A549 (cell line): ENCODE measurements at regions not wholly inside any gene's neighbourhood (a gene's known extent, or its start where the extent isn't known, plus 50 kb on each side); places are given as distances from the start of the nearest gene placed in this dataset.

ENCODE experiments used
- ATAC-seq, 2 experiments: fragments of 200-7000 bp in 1 of 2; fragments of >200 bp in 1 of 2; cut with Nextera tagmentation in 1 of 2; cut with Tn5 transposase in 1 of 2; 3 replicates each; pipeline versions ENCODE4 v1.8.0 to v1.9.1; 2018 to 2020; ENCODE audit warnings: mild to moderate bottlenecking in 1 of 2, moderate library complexity in 1 of 2
- CTCF ChIA-PET: fragments of 300-600 bp; sonication (Branson Sonifier 250); formaldehyde crosslinking; extraction: SDS; loops from one replicate; lab custom pipeline; 2021; ENCODE audit warnings: antibody characterized with exemption, inconsistent platforms; lab: Yijun Ruan, JAX
- POLR2A ChIA-PET: fragments of 350-600 bp; formaldehyde crosslinking; extraction: SDS; loops from one replicate; lab custom pipeline; 2021; ENCODE audit warnings: antibody characterized with exemption, inconsistent platforms; lab: Yijun Ruan, JAX
- DNase-seq, 2 experiments: peaks; one replicate each; pipeline versions ENCODE4 v3.0.0 to v3.0.0-alpha.2; 2011 to 2016; ENCODE audit warnings: low read depth in 1 of 2, low spot score in 1 of 2
- FAIRE-seq: peaks from 2 replicates; lab custom pipeline; 2011; peaks lifted over from hg19 to GRCh38; lab: Jason Lieb, UNC
- H3K27ac ChIP-seq, 2 experiments: fragments of >200 bp; sonication (Bioruptor Twin); formaldehyde crosslinking; 3 replicates each; pipeline ENCODE4 v1.5.1; 2016 to 2017
- H3K4me1 ChIP-seq: fragments of >200 bp; sonication (Bioruptor Twin); formaldehyde crosslinking; 3 replicates; pipeline ENCODE4 v1.6.1; 2016
- H3K4me2 ChIP-seq: fragments of >200 bp; sonication (Bioruptor Twin); formaldehyde crosslinking; 3 replicates; pipeline ENCODE4 v1.6.1; 2016
- H3K4me3 ChIP-seq: fragments of >200 bp; sonication (Bioruptor Twin); formaldehyde crosslinking; 3 replicates; pipeline ENCODE4 v1.5.1; 2016
- H3K9me3 ChIP-seq: fragments of >200 bp; sonication (Bioruptor Twin); formaldehyde crosslinking; 3 replicates; pipeline ENCODE4 v1.6.1; 2016
- BHLHE40 ChIP-seq: IDR thresholded peaks from 2 replicates; pipeline ENCODE4 v1.6.1; 2012; ENCODE audit warnings: low read depth, low read length, inconsistent platforms
- CEBPB ChIP-seq, 2 experiments: fragments of >200 bp in 1 of 2; sonication (Bioruptor Twin) in 1 of 2; formaldehyde crosslinking in 1 of 2; IDR thresholded peaks; 2 replicates each; pipeline ENCODE4 v1.6.1; 2012 to 2016
- CHD4 ChIP-seq: fragments of 200-600 bp; sonication (generic); IDR thresholded peaks from 2 replicates; pipeline ENCODE4 v1.6.1; 2016; ENCODE audit warnings: antibody characterized with exemption, mild to moderate bottlenecking, borderline replicate concordance
- EHF ChIP-seq: fragments of 250-450 bp; sonication (Bioruptor Pico); IDR thresholded peaks from 2 replicates; pipeline ENCODE4 v1.5.0; 2020; ENCODE audit warnings: mild to moderate bottlenecking
- ESRRA ChIP-seq: fragments of 150-350 bp; IDR thresholded peaks from 2 replicates; pipeline ENCODE4 v1.6.1; 2014; ENCODE audit warnings: mild to moderate bottlenecking, low read length, borderline replicate concordance
- FOSB ChIP-seq: fragments of 250-450 bp; sonication (Bioruptor Pico); IDR thresholded peaks from 2 replicates; pipeline ENCODE4 v1.5.0; 2020; ENCODE audit warnings: mild to moderate bottlenecking, moderate library complexity
- HOXA7 ChIP-seq: fragments of 250-450 bp; sonication (Bioruptor Pico); IDR thresholded peaks from 2 replicates; pipeline ENCODE4 v1.5.0; 2020; ENCODE audit warnings: mild to moderate bottlenecking, moderate library complexity
- HOXB13 ChIP-seq: fragments of 250-450 bp; sonication (Bioruptor Pico); IDR thresholded peaks from 2 replicates; pipeline ENCODE4 v1.5.0; 2020; ENCODE audit warnings: low read depth, mild to moderate bottlenecking, moderate library complexity
- JUN ChIP-seq, 2 experiments: fragments of >200 bp; sonication (Bioruptor Twin); formaldehyde crosslinking; IDR thresholded peaks; 2 replicates in 1 of 2; 3 replicates in 1 of 2; pipeline ENCODE4 v1.6.1; 2016 to 2017
- JUNB ChIP-seq: fragments of >200 bp; sonication (Bioruptor Twin); formaldehyde crosslinking; IDR thresholded peaks from 2 replicates; pipeline ENCODE4 v1.6.1; 2016
- KDM1A ChIP-seq: fragments of 200-600 bp; sonication (generic); IDR thresholded peaks from 2 replicates; pipeline ENCODE4 v1.6.1; 2016; ENCODE audit warnings: low read depth, mild to moderate bottlenecking
- KDM5A ChIP-seq: fragments of 200-600 bp; sonication (generic); IDR thresholded peaks from 2 replicates; pipeline ENCODE4 v1.6.1; 2016; ENCODE audit warnings: antibody characterized with exemption, mild to moderate bottlenecking
- MAFK ChIP-seq: fragments of 450-650 bp; IDR thresholded peaks from 2 replicates; pipeline ENCODE4 v1.6.1; 2014; ENCODE audit not compliant: partially characterized antibody
- MYC ChIP-seq: IDR thresholded peaks from 2 replicates; pipeline ENCODE4 v1.6.1; 2012; ENCODE audit warnings: mild to moderate bottlenecking, inconsistent platforms, low read length, improper control_type of control experiment, borderline replicate concordance
- NFE2L2 ChIP-seq: fragments of 150-350 bp; conservative IDR thresholded peaks from 2 replicates; pipeline ENCODE4 v1.6.1; 2014; ENCODE audit warnings: low read length
- POLR2AphosphoS2 ChIP-seq: conservative IDR thresholded peaks from 2 replicates; pipeline ENCODE4 v1.6.1; 2012; ENCODE audit warnings: low read length, improper control_type of control experiment, inconsistent platforms
- RARB ChIP-seq: fragments of 250-450 bp; sonication (Bioruptor Pico); IDR thresholded peaks from 2 replicates; pipeline ENCODE4 v1.8.0; 2021; ENCODE audit warnings: mild to moderate bottlenecking, moderate library complexity
- RCOR1 ChIP-seq: fragments of 150-350 bp; IDR thresholded peaks from 2 replicates; pipeline ENCODE4 v1.6.1; 2014; ENCODE audit warnings: antibody characterized with exemption, low read length, low read depth
- RFX5 ChIP-seq: fragments of 450-650 bp; IDR thresholded peaks from 2 replicates; pipeline ENCODE4 v1.7.1; 2014; ENCODE audit warnings: antibody characterized with exemption, mild to moderate bottlenecking, moderate library complexity
- SMC3 ChIP-seq: fragments of >200 bp; sonication (Bioruptor Twin); formaldehyde crosslinking; IDR thresholded peaks from 3 replicates; pipeline ENCODE4 v1.6.1; 2018; ENCODE audit warnings: inconsistent platforms
- TFCP2L1 ChIP-seq: fragments of 250-450 bp; sonication (Bioruptor Pico); IDR thresholded peaks from 2 replicates; pipeline ENCODE4 v1.5.0; 2021; ENCODE audit warnings: mild to moderate bottlenecking
- TP53 ChIP-seq: fragments of 250-450 bp; sonication (Bioruptor Pico); IDR thresholded peaks from 2 replicates; pipeline ENCODE4 v1.5.0; 2021; ENCODE audit warnings: mild to moderate bottlenecking, moderate library complexity
- ZFP36 ChIP-seq: fragments of 450-650 bp; IDR thresholded peaks from 2 replicates; pipeline ENCODE4 v1.6.1; 2014; ENCODE audit warnings: borderline replicate concordance; ENCODE audit not compliant: partially characterized antibody
- ZNF302 ChIP-seq: fragments of 250-450 bp; sonication (Bioruptor Pico); IDR thresholded peaks from 2 replicates; pipeline ENCODE4 v1.9.0; 2021; ENCODE audit warnings: inconsistent platforms, mild to moderate bottlenecking, moderate library complexity
- ZSCAN20 ChIP-seq: fragments of 250-450 bp; sonication (Bioruptor Pico); IDR thresholded peaks from 2 replicates; pipeline ENCODE4 v1.8.0; 2022; ENCODE audit warnings: mild to moderate bottlenecking, moderate library complexity
- WGBS: methylation state at CpG from one replicate; pipeline ENCODE4 v1.1.6; 2017; ENCODE audit errors: missing lambda C conversion rate; 5-methylcytosine and 5-hydroxymethylcytosine counted together
- TF ChIP-seq, protein P1 (sequence below): IDR thresholded peaks from 2 replicates; pipeline ENCODE4 v1.6.1; 2012
- TF ChIP-seq, protein P2 (sequence below): fragments of >200 bp; sonication (Bioruptor Twin); formaldehyde crosslinking; IDR thresholded peaks from 3 replicates; pipeline ENCODE4 v1.5.1; 2016
- TF ChIP-seq, protein P3 (sequence below): fragments of 250-450 bp; sonication (Bioruptor Pico); IDR thresholded peaks from 2 replicates; pipeline ENCODE4 v1.5.0; 2021; ENCODE audit warnings: mild to moderate bottlenecking, moderate library complexity, borderline replicate concordance

DNA sequence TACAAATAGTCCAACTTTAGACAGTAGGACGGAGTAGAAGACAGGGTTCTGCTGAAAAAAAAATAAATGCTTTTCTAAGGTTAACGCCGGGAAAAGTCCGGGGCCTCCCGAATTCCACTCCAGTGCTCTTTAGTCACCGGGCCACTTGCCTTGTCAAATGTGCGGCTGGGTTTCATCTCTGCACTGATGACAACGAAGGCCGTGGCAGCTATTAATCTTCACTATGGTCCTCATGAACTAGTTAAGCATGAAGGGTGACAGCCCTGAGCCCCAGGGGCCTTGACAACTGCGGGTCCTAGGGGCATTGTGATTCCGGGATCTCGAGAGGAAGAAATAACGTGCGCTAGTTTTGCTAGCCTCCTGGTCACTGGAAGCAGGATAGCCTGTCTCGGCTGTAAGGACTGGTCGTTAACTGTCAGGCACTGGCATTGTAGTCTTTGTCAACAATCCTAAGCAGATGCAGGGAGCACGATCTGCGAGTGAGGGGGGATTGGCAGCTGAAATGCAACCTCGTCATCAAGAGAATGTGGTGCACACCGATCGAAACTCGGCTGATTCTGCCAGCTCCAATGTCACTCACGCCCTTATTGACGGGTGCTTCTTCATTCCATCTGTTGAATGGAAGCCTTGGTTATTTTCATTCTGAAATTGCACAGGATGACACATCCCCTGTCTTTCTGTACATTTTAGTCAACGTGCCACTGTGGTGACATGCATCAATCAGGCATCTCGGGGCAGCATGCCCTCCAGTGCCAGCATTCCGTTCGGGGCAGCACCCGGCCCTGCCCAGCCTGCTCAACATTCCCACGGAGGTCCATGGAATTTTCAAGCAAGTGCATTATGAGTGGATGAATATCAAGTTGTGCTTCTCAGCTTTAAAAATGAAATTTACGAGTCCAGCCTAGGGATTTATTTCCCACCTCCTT is 51.6 kb upstream of the MGMT start:
- no peak for DNase-seq
- no peak overlapping the region for H3K27ac ChIP-seq
- H3K4me2 ChIP-seq = no peak overlapping the region
- no peak for FAIRE-seq
- WGBS = 28% methylated on average over 28 of the region's 31 CpGs
- no peaks in the 10 kb centered on the region; the same call in 2 of the 3 replicates for H3K9me3 ChIP-seq
- H3K4me1 ChIP-seq = no peaks in the 10 kb centered on the region
- POLR2A ChIA-PET = no interaction called here
- CTCF ChIA-PET = interaction anchor here (1.1 kb wide), 1 partner anchor 29 kb away, joined by 3 read pairs; no protein-coding TSS in a partner anchor
- no peak for ATAC-seq
- no peak overlapping the region for H3K4me3 ChIP-seq
- TF ChIP-seq MYC (no peak), BHLHE40 (no peak), ESRRA (no peak), JUNB (no peak), EHF (CRISPR knock-in tag) (no peak), KDM5A (no peak), TFCP2L1 (no peak), TP53 (CRISPR knock-in tag) (no peak), JUN (IDR thresholded peaks at IDR 0.05) (no peak), MAFK (no peak), HOXB13 (no peak)
- TF ChIP-seq, protein P1, sequence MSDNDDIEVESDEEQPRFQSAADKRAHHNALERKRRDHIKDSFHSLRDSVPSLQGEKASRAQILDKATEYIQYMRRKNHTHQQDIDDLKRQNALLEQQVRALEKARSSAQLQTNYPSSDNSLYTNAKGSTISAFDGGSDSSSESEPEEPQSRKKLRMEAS = no peak

DNA sequence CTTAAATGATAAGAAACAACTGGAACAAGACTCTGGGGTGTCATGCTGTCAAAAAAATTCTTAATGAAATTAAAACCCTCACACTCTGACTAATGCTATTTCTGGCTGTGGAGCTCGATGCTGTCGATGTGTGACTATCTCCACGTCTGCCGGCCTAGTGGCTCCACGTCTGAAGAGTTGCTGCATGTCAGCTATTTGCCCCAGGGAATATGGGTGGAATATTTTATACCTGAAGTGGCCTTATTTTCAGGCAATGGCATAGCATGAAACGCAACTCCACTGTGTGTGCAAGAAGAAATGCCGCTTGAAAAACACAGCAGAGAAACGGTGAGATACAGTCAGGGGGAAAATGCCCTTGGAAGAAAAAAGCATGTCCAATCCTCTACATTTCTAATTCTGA is 50.9 kb upstream of the MGMT start:
- H3K27ac ChIP-seq = no peak overlapping the region
- 36% methylated on average over 8 of the region's 8 CpGs for WGBS
- no peaks in the 10 kb centered on the region; the same call in 2 of the 3 replicates for H3K9me3 ChIP-seq
- no peaks in the 10 kb centered on the region for H3K4me1 ChIP-seq
- FAIRE-seq (no peak), ATAC-seq (no peak), DNase-seq (no peak)
- CTCF ChIA-PET = interaction anchor here (1.1 kb wide), 1 partner anchor 28 kb away, joined by 3 read pairs; no protein-coding TSS in a partner anchor
- H3K4me2 ChIP-seq = no peak overlapping the region
- no peak overlapping the region for H3K4me3 ChIP-seq
- TF ChIP-seq ZSCAN20 (CRISPR knock-in tag) (no peak), POLR2AphosphoS2 (no peak), RARB (no peak), CEBPB (IDR thresholded peaks at IDR 0.05) (no peak), BHLHE40 (no peak), ZFP36 (no peak), CHD4 (no peak), TFCP2L1 (no peak), FOSB (CRISPR knock-in tag) (no peak), NFE2L2 (no peak), ZNF302 (CRISPR knock-in tag) (no peak), HOXA7 (CRISPR knock-in tag) (no peak), KDM1A (no peak), TP53 (CRISPR knock-in tag) (no peak), RCOR1 (no peak), SMC3 (no peak), RFX5 (no peak)
- TF ChIP-seq, protein P2, sequence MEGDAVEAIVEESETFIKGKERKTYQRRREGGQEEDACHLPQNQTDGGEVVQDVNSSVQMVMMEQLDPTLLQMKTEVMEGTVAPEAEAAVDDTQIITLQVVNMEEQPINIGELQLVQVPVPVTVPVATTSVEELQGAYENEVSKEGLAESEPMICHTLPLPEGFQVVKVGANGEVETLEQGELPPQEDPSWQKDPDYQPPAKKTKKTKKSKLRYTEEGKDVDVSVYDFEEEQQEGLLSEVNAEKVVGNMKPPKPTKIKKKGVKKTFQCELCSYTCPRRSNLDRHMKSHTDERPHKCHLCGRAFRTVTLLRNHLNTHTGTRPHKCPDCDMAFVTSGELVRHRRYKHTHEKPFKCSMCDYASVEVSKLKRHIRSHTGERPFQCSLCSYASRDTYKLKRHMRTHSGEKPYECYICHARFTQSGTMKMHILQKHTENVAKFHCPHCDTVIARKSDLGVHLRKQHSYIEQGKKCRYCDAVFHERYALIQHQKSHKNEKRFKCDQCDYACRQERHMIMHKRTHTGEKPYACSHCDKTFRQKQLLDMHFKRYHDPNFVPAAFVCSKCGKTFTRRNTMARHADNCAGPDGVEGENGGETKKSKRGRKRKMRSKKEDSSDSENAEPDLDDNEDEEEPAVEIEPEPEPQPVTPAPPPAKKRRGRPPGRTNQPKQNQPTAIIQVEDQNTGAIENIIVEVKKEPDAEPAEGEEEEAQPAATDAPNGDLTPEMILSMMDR = no peak
- TF ChIP-seq, protein P3, sequence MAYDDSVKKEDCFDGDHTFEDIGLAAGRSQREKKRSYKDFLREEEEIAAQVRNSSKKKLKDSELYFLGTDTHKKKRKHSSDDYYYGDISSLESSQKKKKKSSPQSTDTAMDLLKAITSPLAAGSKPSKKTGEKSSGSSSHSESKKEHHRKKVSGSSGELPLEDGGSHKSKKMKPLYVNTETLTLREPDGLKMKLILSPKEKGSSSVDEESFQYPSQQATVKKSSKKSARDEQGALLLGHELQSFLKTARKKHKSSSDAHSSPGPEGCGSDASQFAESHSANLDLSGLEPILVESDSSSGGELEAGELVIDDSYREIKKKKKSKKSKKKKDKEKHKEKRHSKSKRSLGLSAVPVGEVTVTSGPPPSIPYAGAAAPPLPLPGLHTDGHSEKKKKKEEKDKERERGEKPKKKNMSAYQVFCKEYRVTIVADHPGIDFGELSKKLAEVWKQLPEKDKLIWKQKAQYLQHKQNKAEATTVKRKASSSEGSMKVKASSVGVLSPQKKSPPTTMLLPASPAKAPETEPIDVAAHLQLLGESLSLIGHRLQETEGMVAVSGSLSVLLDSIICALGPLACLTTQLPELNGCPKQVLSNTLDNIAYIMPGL (CRISPR knock-in tag) = no peak
- POLR2A ChIA-PET = no interaction called here
